ENCODE measurements at regions not wholly inside any gene's neighbourhood (a gene's known extent, or its start where the extent isn't known, plus 50 kb on each side); places are given as distances from the start of the nearest gene placed in this dataset.

GRCh38 chr5:91742550-91742949, 359.4 kb upstream of the ARRDC3 start:
- H3K27me3 ChIP-seq (ENCODE audit: control insufficient read depth in 2 of 2, insufficient read depth in 2 of 2, low read length in 2 of 2), result no peaks in the 10 kb centered on the region
- H3K4me3 ChIP-seq (ENCODE audit: low read length in 2 of 2), result no peak overlapping the region
- no peak overlapping the region for H3K27ac ChIP-seq (ENCODE audit: low read depth in 2 of 2, low read length in 2 of 2)
- H3K9me3 ChIP-seq (ENCODE audit: control insufficient read depth in 2 of 2, low read length in 2 of 2), result no peaks in the 10 kb centered on the region
- no peaks in the 10 kb centered on the region for H3K36me3 ChIP-seq (ENCODE audit: control insufficient read depth in 2 of 2, insufficient read depth in 2 of 2, low read length in 2 of 2)
- no peaks in the 10 kb centered on the region for H3K4me1 ChIP-seq (ENCODE audit: control insufficient read depth in 2 of 2, insufficient read depth in 2 of 2, low read length in 2 of 2)
- no peak overlapping the region for H3K9ac ChIP-seq (ENCODE audit: low read depth in 1 of 2, low read length in 2 of 2)

GRCh38 chr5:91741764-91742505, 358.8 kb upstream of the ARRDC3 start:
- H3K36me3 ChIP-seq (ENCODE audit: control insufficient read depth in 2 of 2, insufficient read depth in 2 of 2, low read length in 2 of 2), result no peaks in the 10 kb centered on the region
- no peaks in the 10 kb centered on the region for H3K9me3 ChIP-seq (ENCODE audit: control insufficient read depth in 2 of 2, low read length in 2 of 2)

GRCh38 chr5:91730026-91730425, 346.9 kb upstream of the ARRDC3 start:
- Histone ChIP-seq H3K36me3 (ENCODE audit: control insufficient read depth in 2 of 2, insufficient read depth in 2 of 2, low read length in 2 of 2) (no peaks in the 10 kb centered on the region), H3K9ac (ENCODE audit: low read depth in 1 of 2, low read length in 2 of 2) (no peak overlapping the region), H3K27ac (ENCODE audit: low read depth in 2 of 2, low read length in 2 of 2) (no peak overlapping the region), H3K4me3 (ENCODE audit: low read length in 2 of 2) (no peak overlapping the region), H3K9me3 (ENCODE audit: control insufficient read depth in 2 of 2, low read length in 2 of 2) (no peaks in the 10 kb centered on the region), H3K27me3 (ENCODE audit: control insufficient read depth in 2 of 2, insufficient read depth in 2 of 2, low read length in 2 of 2) (no peaks in the 10 kb centered on the region), H3K4me1 (ENCODE audit: control insufficient read depth in 2 of 2, insufficient read depth in 2 of 2, low read length in 2 of 2) (no peaks in the 10 kb centered on the region)

More at GRCh38 chr5:91741764-91742505, 358.8 kb upstream of the ARRDC3 start:
- Histone ChIP-seq H3K4me1 (ENCODE audit: control insufficient read depth in 2 of 2, insufficient read depth in 2 of 2, low read length in 2 of 2) (no peaks in the 10 kb centered on the region), H3K27me3 (ENCODE audit: control insufficient read depth in 2 of 2, insufficient read depth in 2 of 2, low read length in 2 of 2) (no peaks in the 10 kb centered on the region), H3K4me3 (ENCODE audit: low read length in 2 of 2) (no peak overlapping the region), H3K9ac (ENCODE audit: low read depth in 1 of 2, low read length in 2 of 2) (no peak overlapping the region), H3K27ac (ENCODE audit: low read depth in 2 of 2, low read length in 2 of 2) (no peak overlapping the region)

GRCh38 chr5:91727463-91727862, 344.3 kb upstream of the ARRDC3 start:
- H3K9ac ChIP-seq (ENCODE audit: low read depth in 1 of 2, low read length in 2 of 2), result no peak overlapping the region
- H3K9me3 ChIP-seq (ENCODE audit: control insufficient read depth in 2 of 2, low read length in 2 of 2), result no peaks in the 10 kb centered on the region
- H3K4me3 ChIP-seq (ENCODE audit: low read length in 2 of 2), result no peak overlapping the region
- no peaks in the 10 kb centered on the region for H3K36me3 ChIP-seq (ENCODE audit: control insufficient read depth in 2 of 2, insufficient read depth in 2 of 2, low read length in 2 of 2)
- no peaks in the 10 kb centered on the region for H3K27me3 ChIP-seq (ENCODE audit: control insufficient read depth in 2 of 2, insufficient read depth in 2 of 2, low read length in 2 of 2)
- no peak overlapping the region for H3K27ac ChIP-seq (ENCODE audit: low read depth in 2 of 2, low read length in 2 of 2)
- no peaks in the 10 kb centered on the region for H3K4me1 ChIP-seq (ENCODE audit: control insufficient read depth in 2 of 2, insufficient read depth in 2 of 2, low read length in 2 of 2)

GRCh38 chr5:91722736-91723467, 339.8 kb upstream of the ARRDC3 start:
- no peak overlapping the region for H3K27ac ChIP-seq (ENCODE audit: low read depth in 2 of 2, low read length in 2 of 2)
- H3K9ac ChIP-seq (ENCODE audit: low read depth in 1 of 2, low read length in 2 of 2), result no peak overlapping the region
- no peaks in the 10 kb centered on the region for H3K36me3 ChIP-seq (ENCODE audit: control insufficient read depth in 2 of 2, insufficient read depth in 2 of 2, low read length in 2 of 2)
- no peaks in the 10 kb centered on the region for H3K27me3 ChIP-seq (ENCODE audit: control insufficient read depth in 2 of 2, insufficient read depth in 2 of 2, low read length in 2 of 2)
- no peak overlapping the region for H3K4me3 ChIP-seq (ENCODE audit: low read length in 2 of 2)
- no peaks in the 10 kb centered on the region for H3K9me3 ChIP-seq (ENCODE audit: control insufficient read depth in 2 of 2, low read length in 2 of 2)
- H3K4me1 ChIP-seq (ENCODE audit: control insufficient read depth in 2 of 2, insufficient read depth in 2 of 2, low read length in 2 of 2), result no peaks in the 10 kb centered on the region

- H3K27me3 ChIP-seq (ENCODE audit: control insufficient read depth in 2 of 2, insufficient read depth in 2 of 2, low read length in 2 of 2), result no peaks in the 10 kb centered on the region
- no peak overlapping the region for H3K9ac ChIP-seq (ENCODE audit: low read depth in 1 of 2, low read length in 2 of 2)
- no peak overlapping the region for H3K4me3 ChIP-seq (ENCODE audit: low read length in 2 of 2)
- no peak overlapping the region for H3K27ac ChIP-seq (ENCODE audit: low read depth in 2 of 2, low read length in 2 of 2)
- H3K4me1 ChIP-seq (ENCODE audit: control insufficient read depth in 2 of 2, insufficient read depth in 2 of 2, low read length in 2 of 2), result no peaks in the 10 kb centered on the region
- no peaks in the 10 kb centered on the region for H3K9me3 ChIP-seq (ENCODE audit: control insufficient read depth in 2 of 2, low read length in 2 of 2)
- no peaks in the 10 kb centered on the region for H3K36me3 ChIP-seq (ENCODE audit: control insufficient read depth in 2 of 2, insufficient read depth in 2 of 2, low read length in 2 of 2)
These were observed 329.6 kb upstream of the ARRDC3 start for GRCh38 chr5:91712718-91713117.

- Histone ChIP-seq H3K36me3 (ENCODE audit: control insufficient read depth in 2 of 2, insufficient read depth in 2 of 2, low read length in 2 of 2) (no peaks in the 10 kb centered on the region), H3K4me3 (ENCODE audit: low read length in 2 of 2) (no peak overlapping the region), H3K27ac (ENCODE audit: low read depth in 2 of 2, low read length in 2 of 2) (no peak overlapping the region), H3K9ac (ENCODE audit: low read depth in 1 of 2, low read length in 2 of 2) (no peak overlapping the region), H3K9me3 (ENCODE audit: control insufficient read depth in 2 of 2, low read length in 2 of 2) (no peaks in the 10 kb centered on the region), H3K27me3 (ENCODE audit: control insufficient read depth in 2 of 2, insufficient read depth in 2 of 2, low read length in 2 of 2) (no peaks in the 10 kb centered on the region), H3K4me1 (ENCODE audit: control insufficient read depth in 2 of 2, insufficient read depth in 2 of 2, low read length in 2 of 2) (no peaks in the 10 kb centered on the region)
These were observed 324.4 kb upstream of the ARRDC3 start for GRCh38 chr5:91707521-91707841.

- no peaks in the 10 kb centered on the region for H3K36me3 ChIP-seq (ENCODE audit: control insufficient read depth in 2 of 2, insufficient read depth in 2 of 2, low read length in 2 of 2)
- H3K4me1 ChIP-seq (ENCODE audit: control insufficient read depth in 2 of 2, insufficient read depth in 2 of 2, low read length in 2 of 2), result no peaks in the 10 kb centered on the region
- no peak overlapping the region for H3K4me3 ChIP-seq (ENCODE audit: low read length in 2 of 2)
- H3K27ac ChIP-seq (ENCODE audit: low read depth in 2 of 2, low read length in 2 of 2), result no peak overlapping the region
- H3K27me3 ChIP-seq (ENCODE audit: control insufficient read depth in 2 of 2, insufficient read depth in 2 of 2, low read length in 2 of 2), result no peaks in the 10 kb centered on the region
- H3K9ac ChIP-seq (ENCODE audit: low read depth in 1 of 2, low read length in 2 of 2), result no peak overlapping the region
- H3K9me3 ChIP-seq (ENCODE audit: control insufficient read depth in 2 of 2, low read length in 2 of 2), result no peaks in the 10 kb centered on the region
These were observed 323.8 kb upstream of the ARRDC3 start for GRCh38 chr5:91706785-91707520.

GRCh38 chr5:91703128-91703527, 320.0 kb upstream of the ARRDC3 start:
- no peaks in the 10 kb centered on the region for H3K9me3 ChIP-seq (ENCODE audit: control insufficient read depth in 2 of 2, low read length in 2 of 2)
- H3K9ac ChIP-seq (ENCODE audit: low read depth in 1 of 2, low read length in 2 of 2), result no peak overlapping the region
- no peak overlapping the region for H3K27ac ChIP-seq (ENCODE audit: low read depth in 2 of 2, low read length in 2 of 2)
- no peaks in the 10 kb centered on the region for H3K4me1 ChIP-seq (ENCODE audit: control insufficient read depth in 2 of 2, insufficient read depth in 2 of 2, low read length in 2 of 2)
- H3K4me3 ChIP-seq (ENCODE audit: low read length in 2 of 2), result no peak overlapping the region
- H3K36me3 ChIP-seq (ENCODE audit: control insufficient read depth in 2 of 2, insufficient read depth in 2 of 2, low read length in 2 of 2), result no peaks in the 10 kb centered on the region
- no peaks in the 10 kb centered on the region for H3K27me3 ChIP-seq (ENCODE audit: control insufficient read depth in 2 of 2, insufficient read depth in 2 of 2, low read length in 2 of 2)

GRCh38 chr5:91699429-91699828, 316.3 kb upstream of the ARRDC3 start:
- Histone ChIP-seq H3K27me3 (ENCODE audit: control insufficient read depth in 2 of 2, insufficient read depth in 2 of 2, low read length in 2 of 2) (no peaks in the 10 kb centered on the region), H3K36me3 (ENCODE audit: control insufficient read depth in 2 of 2, insufficient read depth in 2 of 2, low read length in 2 of 2) (no peaks in the 10 kb centered on the region), H3K4me1 (ENCODE audit: control insufficient read depth in 2 of 2, insufficient read depth in 2 of 2, low read length in 2 of 2) (no peaks in the 10 kb centered on the region), H3K4me3 (ENCODE audit: low read length in 2 of 2) (no peak overlapping the region), H3K27ac (ENCODE audit: low read depth in 2 of 2, low read length in 2 of 2) (no peak overlapping the region), H3K9ac (ENCODE audit: low read depth in 1 of 2, low read length in 2 of 2) (no peak overlapping the region), H3K9me3 (ENCODE audit: control insufficient read depth in 2 of 2, low read length in 2 of 2) (no peaks in the 10 kb centered on the region)

Measured in mucosa of rectum (tissue), 2 donors.